ENCODE measurements at regions not wholly inside any gene's neighbourhood (a gene's known extent, or its start where the extent isn't known, plus 50 kb on each side); places are given as distances from the start of the nearest gene placed in this dataset.

DNA sequence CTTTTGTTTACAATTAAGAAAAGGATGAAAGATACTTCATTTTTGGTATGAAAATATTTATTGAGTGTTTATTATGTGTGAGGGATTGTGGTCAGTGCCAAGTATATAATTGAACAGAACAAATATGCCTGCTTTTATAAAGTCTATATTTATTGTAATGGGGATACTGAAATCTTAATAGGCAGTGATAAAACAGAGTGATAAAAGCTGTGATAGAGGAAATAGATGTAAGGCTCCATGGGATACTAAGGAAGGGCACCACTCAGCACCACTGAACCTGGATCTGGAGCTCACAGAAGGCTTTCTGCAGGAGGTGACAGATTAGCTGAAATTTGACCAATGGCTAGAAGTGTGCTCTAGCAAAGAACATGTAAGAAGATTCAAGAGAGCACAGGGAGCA is 263.5 kb downstream of the C4orf33 start:
- Histone ChIP-seq H3K27ac (ENCODE audit: extremely low read depth, low read depth, low read length) (no peak overlapping the region), H3K4me3 (no peak overlapping the region), H2AFZ (ENCODE audit: low read depth, low read length) (no peak overlapping the region), H3K4me2 (ENCODE audit: insufficient read depth, low read length) (no peak overlapping the region), H3K9me3 (replicated peaks; ENCODE audit: control insufficient read depth, insufficient read depth, low read depth, low read length) (no peaks in the 10 kb centered on the region), H4K20me1 (replicated peaks; ENCODE audit: control insufficient read depth, insufficient read depth, low read length) (no peaks in the 10 kb centered on the region), H3K9ac (ENCODE audit: insufficient read depth in 1 of 2, low read depth in 2 of 2, low read length in 2 of 2) (no peak overlapping the region), H3K36me3 (ENCODE audit: control insufficient read depth, insufficient read depth, low read length) (no peaks in the 10 kb centered on the region), H3K27me3 (ENCODE audit: control insufficient read depth in 2 of 2, insufficient read depth in 2 of 2, low read length in 2 of 2) (no peaks in the 10 kb centered on the region), H3K4me1 (replicated peaks in 1 of 2; ENCODE audit: control insufficient read depth in 2 of 2, insufficient read depth in 2 of 2, low read length in 2 of 2) (no peaks in the 10 kb centered on the region), H3K9me1 (ENCODE audit: control insufficient read depth, insufficient read depth, low read length) (no peaks in the 10 kb centered on the region), H3K79me2 (ENCODE audit: control insufficient read depth, insufficient read depth, low read length) (no peaks in the 10 kb centered on the region)
- no peak for ATAC-seq
- in situ Hi-C loops (cut with MboI) = loop anchor here (25.0 kb wide), 1 partner anchor 1328 kb away; no protein-coding TSS in a partner anchor
- CTCF ChIA-PET (ENCODE audit: low intra/inter-chr PET ratio) = no interaction called here
- POLR2A ChIA-PET = no interaction called here
- FAIRE-seq = no peak
- intact Hi-C loops (cut with micrococcal nuclease) = no loop called here
- DNase-seq (ENCODE audit: extremely low read depth in 1 of 4, low spot score in 3 of 4) = no peak
- BruUV-seq (replicated peaks) = no TSS peak
- no peak for TF ChIP-seq SRSF1 (IDR thresholded peaks at IDR 0.05; ENCODE audit: low read depth, low read length)
- no peak for TF ChIP-seq HNRNPK (IDR thresholded peaks at IDR 0.05; ENCODE audit: low read depth, low read length, poor library complexity, severe bottlenecking)
- no peak for TF ChIP-seq MCM5 (IDR thresholded peaks at IDR 0.05; ENCODE audit: low read depth)
- no peak for TF ChIP-seq TCFL5 (CRISPR knock-in tag; conservative IDR thresholded peaks at IDR 0.05)
- TF ChIP-seq, protein P1, sequence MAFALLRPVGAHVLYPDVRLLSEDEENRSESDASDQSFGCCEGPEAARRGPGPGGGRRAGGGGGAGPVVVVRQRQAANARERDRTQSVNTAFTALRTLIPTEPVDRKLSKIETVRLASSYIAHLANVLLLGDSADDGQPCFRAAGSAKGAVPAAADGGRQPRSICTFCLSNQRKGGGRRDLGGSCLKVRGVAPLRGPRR (CRISPR knock-in tag; IDR thresholded peaks at IDR 0.05) = no peak
- no peak for TF ChIP-seq SRF (CRISPR knock-in tag; IDR thresholded peaks at IDR 0.05)
- no peak for TF ChIP-seq MCM2 (IDR thresholded peaks at IDR 0.05; ENCODE audit: low read depth)
- TF ChIP-seq ZNF766 (CRISPR knock-in tag; conservative IDR thresholded peaks at IDR 0.05) = no peak
- no peak for TF ChIP-seq BRD9 (IDR thresholded peaks at IDR 0.05; ENCODE audit: low read depth, partially characterized antibody)
- TF ChIP-seq KLF1 (tag; IDR thresholded peaks at IDR 0.05) = no peak
- no peak for TF ChIP-seq HMG20A (CRISPR knock-in tag; conservative IDR thresholded peaks at IDR 0.05)
- TF ChIP-seq ESRRB (CRISPR knock-in tag; IDR thresholded peaks at IDR 0.05; ENCODE audit: borderline replicate concordance) = no peak
